ENCODE measurements at regions not wholly inside any gene's neighbourhood (a gene's known extent, or its start where the extent isn't known, plus 50 kb on each side); places are given as distances from the start of the nearest gene placed in this dataset.
A peak's percentile ranks its signal among the peaks of the same experiment; 100 is the strongest.

DNA sequence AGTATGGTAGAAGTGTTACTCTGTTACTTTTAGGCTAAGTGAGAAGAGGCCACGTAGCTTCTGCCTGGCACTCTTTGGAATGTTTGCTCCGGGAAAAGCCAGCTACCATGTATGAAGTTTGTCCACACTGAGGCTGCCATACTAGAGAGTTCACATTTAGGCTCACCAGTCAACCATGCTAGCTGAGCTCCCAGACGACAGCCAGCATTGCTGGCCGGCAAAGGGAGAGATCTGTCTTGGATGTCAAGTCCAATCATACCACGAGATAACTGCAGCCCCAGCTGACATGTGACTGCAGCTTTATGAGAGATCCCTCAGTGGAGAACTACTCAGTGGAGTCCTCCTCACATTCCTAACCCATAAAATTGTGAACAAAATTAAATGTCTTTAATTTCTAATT, 321.2 kb upstream of the F9 start (continued):
- no peak for TF ChIP-seq ELF1 (tag; IDR thresholded peaks at IDR 0.05)
- TF ChIP-seq C11orf30 (IDR thresholded peaks at IDR 0.05; ENCODE audit: low read depth), result no peak
- no peak for TF ChIP-seq CBFB (CRISPR knock-in tag; IDR thresholded peaks at IDR 0.05)
- TF ChIP-seq ILK (tag; IDR thresholded peaks at IDR 0.05; ENCODE audit: borderline replicate concordance, low read depth), result no peak
- TF ChIP-seq, protein P1, sequence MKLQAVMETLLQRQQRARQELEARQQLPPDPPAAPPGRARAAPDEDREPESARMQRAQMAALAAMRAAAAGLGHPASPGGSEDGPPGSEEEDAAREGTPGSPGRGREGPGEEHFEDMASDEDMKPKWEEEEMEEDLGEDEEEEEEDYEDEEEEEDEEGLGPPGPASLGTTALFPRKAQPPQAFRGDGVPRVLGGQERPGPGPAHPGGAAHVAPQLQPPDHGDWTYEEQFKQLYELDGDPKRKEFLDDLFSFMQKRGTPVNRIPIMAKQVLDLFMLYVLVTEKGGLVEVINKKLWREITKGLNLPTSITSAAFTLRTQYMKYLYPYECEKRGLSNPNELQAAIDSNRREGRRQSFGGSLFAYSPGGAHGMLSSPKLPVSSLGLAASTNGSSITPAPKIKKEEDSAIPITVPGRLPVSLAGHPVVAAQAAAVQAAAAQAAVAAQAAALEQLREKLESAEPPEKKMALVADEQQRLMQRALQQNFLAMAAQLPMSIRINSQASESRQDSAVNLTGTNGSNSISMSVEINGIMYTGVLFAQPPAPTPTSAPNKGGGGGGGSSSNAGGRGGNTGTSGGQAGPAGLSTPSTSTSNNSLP (IDR thresholded peaks at IDR 0.05; ENCODE audit: borderline replicate concordance, low read depth, low read length), result no peak
- no peak for TF ChIP-seq MAFF (IDR thresholded peaks at IDR 0.05; ENCODE audit: low read length)
- no peak for TF ChIP-seq SNRNP70 (optimal IDR thresholded peaks at IDR 0.05; ENCODE audit: low read depth, low read length)
- TF ChIP-seq CXXC5 (CRISPR knock-in tag; IDR thresholded peaks at IDR 0.05), result peak; percentile 62
- TF ChIP-seq, protein P2, sequence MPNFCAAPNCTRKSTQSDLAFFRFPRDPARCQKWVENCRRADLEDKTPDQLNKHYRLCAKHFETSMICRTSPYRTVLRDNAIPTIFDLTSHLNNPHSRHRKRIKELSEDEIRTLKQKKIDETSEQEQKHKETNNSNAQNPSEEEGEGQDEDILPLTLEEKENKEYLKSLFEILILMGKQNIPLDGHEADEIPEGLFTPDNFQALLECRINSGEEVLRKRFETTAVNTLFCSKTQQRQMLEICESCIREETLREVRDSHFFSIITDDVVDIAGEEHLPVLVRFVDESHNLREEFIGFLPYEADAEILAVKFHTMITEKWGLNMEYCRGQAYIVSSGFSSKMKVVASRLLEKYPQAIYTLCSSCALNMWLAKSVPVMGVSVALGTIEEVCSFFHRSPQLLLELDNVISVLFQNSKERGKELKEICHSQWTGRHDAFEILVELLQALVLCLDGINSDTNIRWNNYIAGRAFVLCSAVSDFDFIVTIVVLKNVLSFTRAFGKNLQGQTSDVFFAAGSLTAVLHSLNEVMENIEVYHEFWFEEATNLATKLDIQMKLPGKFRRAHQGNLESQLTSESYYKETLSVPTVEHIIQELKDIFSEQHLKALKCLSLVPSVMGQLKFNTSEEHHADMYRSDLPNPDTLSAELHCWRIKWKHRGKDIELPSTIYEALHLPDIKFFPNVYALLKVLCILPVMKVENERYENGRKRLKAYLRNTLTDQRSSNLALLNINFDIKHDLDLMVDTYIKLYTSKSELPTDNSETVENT (CRISPR knock-in tag; IDR thresholded peaks at IDR 0.05), result no peak
- no peak for TF ChIP-seq ARHGAP35 (IDR thresholded peaks at IDR 0.05; ENCODE audit: partially characterized antibody)
- no peak for TF ChIP-seq ZNF354B (CRISPR knock-in tag; IDR thresholded peaks at IDR 0.05)
- no peak for TF ChIP-seq ZFPM2 (CRISPR knock-in tag; IDR thresholded peaks at IDR 0.05)
- TF ChIP-seq ESRRA (IDR thresholded peaks at IDR 0.05; ENCODE audit: borderline replicate concordance, low read depth), result no peak
- TF ChIP-seq JUNB (CRISPR knock-in tag; conservative IDR thresholded peaks at IDR 0.05), result no peak
- no peak for TF ChIP-seq PTRF (tag; IDR thresholded peaks at IDR 0.05)
